ENCODE measurements at regions not wholly inside any gene's neighbourhood (a gene's known extent, or its start where the extent isn't known, plus 50 kb on each side); places are given as distances from the start of the nearest gene placed in this dataset.

GRCh38 chr10:44295644-44296241 is 89.2 kb downstream of the CXCL12 start:
- Histone ChIP-seq H3K9me3 (no peaks in the 10 kb centered on the region), H3K36me3 (no peaks in the 10 kb centered on the region), H3K27ac (no peak overlapping the region), H3K4me1 (replicated peaks) (no peaks in the 10 kb centered on the region), H3K4me3 (no peak overlapping the region), H3K27me3 (replicated peaks; ENCODE audit: insufficient read depth) (peaks cover 7% of the 10 kb centered on the region)
- 14% methylated on average over 3 of the region's 3 CpGs for WGBS
- DNase-seq (ENCODE audit: low spot score): no peak
- TF ChIP-seq CTCF (IDR thresholded peaks at IDR 0.05): no peak
- TF ChIP-seq POLR2A (IDR thresholded peaks at IDR 0.05): no peak
- TF ChIP-seq POLR2AphosphoS5 (IDR thresholded peaks at IDR 0.05): no peak
- intact Hi-C loops (cut with DNase I): no loop called here

GRCh38 chr10:44294726-44295412 is 90.0 kb downstream of the CXCL12 start:
- no peaks in the 10 kb centered on the region for H3K9me3 ChIP-seq

GRCh38 chr10:44293842-44294241 is 91.1 kb downstream of the CXCL12 start:
- intact Hi-C loops (cut with DNase I): no loop called here
- TF ChIP-seq POLR2AphosphoS5 (IDR thresholded peaks at IDR 0.05): no peak
- no peak for TF ChIP-seq POLR2A (IDR thresholded peaks at IDR 0.05)
- no peak for TF ChIP-seq CTCF (IDR thresholded peaks at IDR 0.05)
- Histone ChIP-seq H3K4me3 (no peak overlapping the region), H3K27ac (no peak overlapping the region), H3K4me1 (replicated peaks) (no peaks in the 10 kb centered on the region), H3K9me3 (no peaks in the 10 kb centered on the region), H3K36me3 (no peaks in the 10 kb centered on the region), H3K27me3 (replicated peaks; ENCODE audit: insufficient read depth) (peaks cover 7% of the 10 kb centered on the region)
- 52% methylated on average over 7 of the region's 7 CpGs for WGBS
- DNase-seq (ENCODE audit: low spot score): no peak

More at GRCh38 chr10:44294726-44295412, 90.0 kb downstream of the CXCL12 start:
- Histone ChIP-seq H3K27ac (no peak overlapping the region), H3K4me1 (replicated peaks) (no peaks in the 10 kb centered on the region), H3K4me3 (no peak overlapping the region), H3K27me3 (replicated peaks; ENCODE audit: insufficient read depth) (peaks cover 7% of the 10 kb centered on the region), H3K36me3 (no peaks in the 10 kb centered on the region)
- intact Hi-C loops (cut with DNase I): no loop called here
- TF ChIP-seq POLR2AphosphoS5 (IDR thresholded peaks at IDR 0.05) (no peak), CTCF (IDR thresholded peaks at IDR 0.05) (no peak), POLR2A (IDR thresholded peaks at IDR 0.05) (no peak)
- no peak for DNase-seq (ENCODE audit: low spot score)
- WGBS: 97% methylated on average over 9 of the region's 9 CpGs

- no peak overlapping the region for H3K27ac ChIP-seq
- WGBS: 41% methylated on average over 26 of the region's 26 CpGs
- H3K9me3 ChIP-seq: no peaks in the 10 kb centered on the region
- TF ChIP-seq POLR2A (IDR thresholded peaks at IDR 0.05) (no peak), POLR2AphosphoS5 (IDR thresholded peaks at IDR 0.05) (no peak)
- no peaks in the 10 kb centered on the region for H3K4me1 ChIP-seq (replicated peaks)
- intact Hi-C loops (cut with DNase I): no loop called here
- no peak overlapping the region for H3K4me3 ChIP-seq
- DNase-seq (ENCODE audit: low spot score): no peak
- peaks cover 7% of the 10 kb centered on the region for H3K27me3 ChIP-seq (replicated peaks; ENCODE audit: insufficient read depth)
- H3K36me3 ChIP-seq: no peaks in the 10 kb centered on the region
Measured at GRCh38 chr10:44293306-44293778, 91.6 kb downstream of the CXCL12 start.

- WGBS: 54% methylated on average over 32 of the region's 35 CpGs
- TF ChIP-seq CTCF (IDR thresholded peaks at IDR 0.05) (no peak), POLR2AphosphoS5 (IDR thresholded peaks at IDR 0.05) (no peak), POLR2A (IDR thresholded peaks at IDR 0.05) (no peak)
- peaks cover 7% of the 10 kb centered on the region for H3K27me3 ChIP-seq (replicated peaks; ENCODE audit: insufficient read depth)
- DNase-seq (ENCODE audit: low spot score): no peak
- no peak overlapping the region for H3K27ac ChIP-seq
- no peaks in the 10 kb centered on the region for H3K9me3 ChIP-seq
- no peak overlapping the region for H3K4me3 ChIP-seq
- H3K36me3 ChIP-seq: no peaks in the 10 kb centered on the region
- intact Hi-C loops (cut with DNase I): no loop called here
- H3K4me1 ChIP-seq (replicated peaks): no peaks in the 10 kb centered on the region
Measured at GRCh38 chr10:44292390-44293002, 92.4 kb downstream of the CXCL12 start.
